Suprapubic skin (tissue), 4 donors: ENCODE measurements at regions not wholly inside any gene's neighbourhood (a gene's known extent, or its start where the extent isn't known, plus 50 kb on each side); places are given as distances from the start of the nearest gene placed in this dataset.

Source experiments
- DNase-seq, 2 donors: peaks; one replicate each; pipeline ENCODE4 v3.0.0-alpha.2; 2019; ENCODE audit warnings: low spot score in 2 of 2
- H3K27ac ChIP-seq: fragments of 200-600 bp; sonication (generic); one replicate; pipeline ENCODE4 v1.5.1; 2019
- H3K27me3 ChIP-seq: fragments of 200-600 bp; sonication (generic); one replicate; pipeline ENCODE4 v1.5.1; 2019
- H3K36me3 ChIP-seq: fragments of 200-600 bp; sonication (generic); one replicate; pipeline ENCODE4 v1.5.1; 2019
- H3K4me1 ChIP-seq: fragments of 200-600 bp; sonication (generic); one replicate; pipeline ENCODE4 v1.5.1; 2019
- H3K4me3 ChIP-seq: fragments of 200-600 bp; sonication (generic); one replicate; pipeline ENCODE4 v1.5.1; 2019; ENCODE audit warnings: mild to moderate bottlenecking
- H3K9me3 ChIP-seq: fragments of 200-600 bp; sonication (generic); one replicate; pipeline ENCODE4 v1.5.1; 2019
- EP300 ChIP-seq: sonication (generic); formaldehyde crosslinking; IDR thresholded peaks from one replicate; pipeline ENCODE4 v1.6.1; 2017; ENCODE audit warnings: antibody characterized with exemption
- POLR2A ChIP-seq, 2 donors: fragments of 450-650 bp; IDR thresholded peaks; one replicate each; pipeline ENCODE4 v1.6.1; 2017; ENCODE audit warnings: antibody characterized with exemption in 2 of 2, mild to moderate bottlenecking in 2 of 2, moderate library complexity in 2 of 2
- POLR2AphosphoS5 ChIP-seq, 3 donors: sonication (generic); formaldehyde crosslinking; IDR thresholded peaks; one replicate each; pipeline ENCODE4 v1.6.1; 2017; ENCODE audit warnings: antibody characterized with exemption in 3 of 3
- WGBS: methylation state at CpG from one replicate; pipeline ENCODE4 v1.1.5; 2018; 5-methylcytosine and 5-hydroxymethylcytosine counted together
- TF ChIP-seq, protein P1 (sequence below), 2 donors: fragments of 200-600 bp in 1 of 2; fragments of 450-650 bp in 1 of 2; sonication (generic) in 1 of 2; IDR thresholded peaks; one replicate each; pipeline ENCODE4 v1.5.1; 2016 to 2019; ENCODE audit warnings: antibody characterized with exemption in 2 of 2, mild to moderate bottlenecking in 1 of 2, moderate library complexity in 1 of 2

DNA sequence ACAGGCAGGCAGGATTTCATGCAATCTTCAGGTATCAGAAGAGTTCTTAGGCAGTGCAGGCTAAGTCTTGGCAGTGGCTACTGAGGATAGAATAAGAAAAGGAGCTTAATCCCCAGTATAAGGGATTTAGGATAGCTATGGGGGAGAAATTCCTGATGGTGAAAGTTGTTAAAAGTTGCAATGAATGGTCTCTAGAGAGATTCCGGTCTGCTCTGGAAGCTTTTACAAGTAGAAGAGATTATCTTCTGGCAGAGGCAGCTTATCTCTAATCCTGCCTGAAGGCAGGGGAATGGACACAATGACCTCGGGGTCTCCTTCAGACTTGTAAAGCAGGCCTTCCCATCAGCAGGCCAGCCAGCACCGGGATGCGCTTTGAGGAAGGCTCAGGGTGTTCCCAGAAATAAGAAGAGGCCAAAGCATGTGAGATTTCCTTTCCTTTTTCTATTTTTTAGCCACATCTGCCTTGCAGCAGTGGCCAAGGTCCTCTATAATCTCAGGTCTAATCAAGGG lies 253.9 kb upstream of the KLHL29 start:
- Histone ChIP-seq H3K4me1 (peaks cover 11% of the 10 kb centered on the region), H3K27me3 (no peaks in the 10 kb centered on the region), H3K4me3 (no peak overlapping the region), H3K36me3 (no peaks in the 10 kb centered on the region), H3K27ac (no peak overlapping the region), H3K9me3 (no peaks in the 10 kb centered on the region)
- TF ChIP-seq EP300: no peak
- no peak for TF ChIP-seq POLR2AphosphoS5 (IDR thresholded peaks at IDR 0.05)
- no peak for TF ChIP-seq POLR2A (IDR thresholded peaks at IDR 0.05)
- TF ChIP-seq, protein P1, sequence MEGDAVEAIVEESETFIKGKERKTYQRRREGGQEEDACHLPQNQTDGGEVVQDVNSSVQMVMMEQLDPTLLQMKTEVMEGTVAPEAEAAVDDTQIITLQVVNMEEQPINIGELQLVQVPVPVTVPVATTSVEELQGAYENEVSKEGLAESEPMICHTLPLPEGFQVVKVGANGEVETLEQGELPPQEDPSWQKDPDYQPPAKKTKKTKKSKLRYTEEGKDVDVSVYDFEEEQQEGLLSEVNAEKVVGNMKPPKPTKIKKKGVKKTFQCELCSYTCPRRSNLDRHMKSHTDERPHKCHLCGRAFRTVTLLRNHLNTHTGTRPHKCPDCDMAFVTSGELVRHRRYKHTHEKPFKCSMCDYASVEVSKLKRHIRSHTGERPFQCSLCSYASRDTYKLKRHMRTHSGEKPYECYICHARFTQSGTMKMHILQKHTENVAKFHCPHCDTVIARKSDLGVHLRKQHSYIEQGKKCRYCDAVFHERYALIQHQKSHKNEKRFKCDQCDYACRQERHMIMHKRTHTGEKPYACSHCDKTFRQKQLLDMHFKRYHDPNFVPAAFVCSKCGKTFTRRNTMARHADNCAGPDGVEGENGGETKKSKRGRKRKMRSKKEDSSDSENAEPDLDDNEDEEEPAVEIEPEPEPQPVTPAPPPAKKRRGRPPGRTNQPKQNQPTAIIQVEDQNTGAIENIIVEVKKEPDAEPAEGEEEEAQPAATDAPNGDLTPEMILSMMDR (IDR thresholded peaks at IDR 0.05): no peak
- DNase-seq: no peak
- 88% methylated on average over 3 of the region's 4 CpGs for WGBS

DNA sequence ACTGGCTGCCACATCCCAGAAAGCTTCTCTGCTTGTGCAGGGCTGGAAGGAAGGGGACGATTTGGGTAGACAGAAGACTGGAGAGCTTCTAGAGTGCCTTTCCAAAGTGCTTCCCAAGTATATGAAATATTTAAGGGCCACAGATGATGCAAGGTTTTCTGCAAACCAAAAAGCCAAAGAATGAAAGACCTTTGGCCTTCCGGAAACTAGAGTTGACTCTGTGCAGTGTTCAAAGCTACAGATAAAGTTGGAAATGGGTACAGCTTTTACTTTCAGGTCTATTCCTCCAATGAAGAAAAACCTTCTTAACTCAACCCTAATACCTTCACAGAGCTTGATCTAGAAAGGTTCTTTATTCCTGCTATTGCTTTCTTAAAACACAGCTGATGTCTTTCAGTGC lies 253.0 kb upstream of the KLHL29 start:
- no peak overlapping the region for H3K4me3 ChIP-seq
- TF ChIP-seq, protein P1 (IDR thresholded peaks at IDR 0.05): no peak
- no peak for TF ChIP-seq POLR2A (IDR thresholded peaks at IDR 0.05)
- no peak for TF ChIP-seq EP300
- TF ChIP-seq POLR2AphosphoS5 (IDR thresholded peaks at IDR 0.05): no peak
- H3K36me3 ChIP-seq: no peaks in the 10 kb centered on the region
- H3K27ac ChIP-seq: no peak overlapping the region
- H3K9me3 ChIP-seq: no peaks in the 10 kb centered on the region
- no peak for DNase-seq
- no peaks in the 10 kb centered on the region for H3K27me3 ChIP-seq
- WGBS: 86% methylated on average over 2 of the region's 2 CpGs
- H3K4me1 ChIP-seq: peaks cover 11% of the 10 kb centered on the region

DNA sequence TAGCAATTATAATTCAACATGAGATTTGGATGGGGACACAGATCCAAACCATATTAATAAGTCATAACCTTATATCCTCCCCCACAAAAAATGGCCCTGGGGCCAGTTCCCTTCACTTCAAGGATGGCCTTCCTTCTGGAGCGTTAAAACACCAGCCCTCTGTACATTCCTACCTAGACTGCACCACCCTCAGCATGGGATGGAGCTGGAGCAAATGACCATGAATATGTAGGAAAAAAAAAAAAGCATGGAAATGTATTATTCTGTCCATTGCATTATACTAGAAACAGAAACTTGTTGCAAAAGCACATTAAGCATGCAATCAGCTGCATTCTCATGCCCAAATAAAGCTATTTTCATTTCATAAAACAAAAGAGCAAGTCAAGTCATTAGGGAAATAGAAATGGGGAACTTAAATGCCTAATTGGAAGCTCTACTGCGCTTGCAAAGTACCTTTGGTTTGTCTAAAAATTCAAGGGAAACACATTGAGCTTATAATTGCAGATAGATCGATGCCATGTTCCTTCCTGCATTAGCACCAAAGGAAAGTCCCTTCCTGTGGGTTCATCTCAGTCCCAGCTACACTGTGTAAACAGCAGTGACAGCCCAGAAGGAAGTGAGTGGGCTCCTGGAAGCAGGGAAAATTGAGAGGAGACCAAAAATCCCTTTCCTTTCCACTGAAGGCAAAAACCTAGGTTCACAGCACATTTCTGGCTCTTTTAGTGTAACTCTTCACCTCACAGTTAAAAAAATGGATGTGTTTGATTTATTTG lies 252.0 kb upstream of the KLHL29 start:
- Histone ChIP-seq H3K4me1 (peaks cover 11% of the 10 kb centered on the region), H3K27me3 (no peaks in the 10 kb centered on the region), H3K9me3 (no peaks in the 10 kb centered on the region), H3K36me3 (no peaks in the 10 kb centered on the region), H3K27ac (no peak overlapping the region), H3K4me3 (no peak overlapping the region)
- TF ChIP-seq POLR2AphosphoS5 (IDR thresholded peaks at IDR 0.05) (no peak), EP300 (no peak)
- TF ChIP-seq, protein P1 (IDR thresholded peaks at IDR 0.05): no peak
- 64% methylated on average over 3 of the region's 3 CpGs for WGBS
- no peak for DNase-seq

DNA sequence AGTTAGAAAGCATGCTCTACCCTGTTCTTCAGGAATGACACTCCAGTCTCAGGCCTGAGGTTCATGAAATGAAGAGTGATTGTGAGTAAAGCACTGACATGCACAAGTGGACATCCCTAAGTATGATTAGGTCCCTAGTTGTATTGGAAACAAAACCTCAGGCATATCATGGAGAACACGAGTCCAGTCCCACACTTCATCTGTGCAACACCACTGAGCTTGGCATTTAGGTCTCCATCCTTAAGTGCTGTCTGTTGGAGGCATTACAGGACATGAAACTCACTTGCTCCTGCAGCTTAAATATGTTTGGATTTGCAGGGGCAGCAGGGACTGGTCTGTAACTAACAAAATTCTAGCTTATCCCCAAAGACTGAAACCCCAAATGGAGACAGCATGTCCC lies 250.3 kb upstream of the KLHL29 start:
- no peaks in the 10 kb centered on the region for H3K36me3 ChIP-seq
- H3K4me1 ChIP-seq: peaks cover 11% of the 10 kb centered on the region
- 70% methylated on average over 1 of the region's 1 CpG for WGBS
- H3K4me3 ChIP-seq: no peak overlapping the region
- no peaks in the 10 kb centered on the region for H3K27me3 ChIP-seq
- DNase-seq: no peak
- TF ChIP-seq EP300 (no peak), POLR2A (IDR thresholded peaks at IDR 0.05) (no peak), POLR2AphosphoS5 (IDR thresholded peaks at IDR 0.05) (no peak)
- TF ChIP-seq, protein P1 (IDR thresholded peaks at IDR 0.05): no peak
- H3K27ac ChIP-seq: no peak overlapping the region
- no peaks in the 10 kb centered on the region for H3K9me3 ChIP-seq

DNA sequence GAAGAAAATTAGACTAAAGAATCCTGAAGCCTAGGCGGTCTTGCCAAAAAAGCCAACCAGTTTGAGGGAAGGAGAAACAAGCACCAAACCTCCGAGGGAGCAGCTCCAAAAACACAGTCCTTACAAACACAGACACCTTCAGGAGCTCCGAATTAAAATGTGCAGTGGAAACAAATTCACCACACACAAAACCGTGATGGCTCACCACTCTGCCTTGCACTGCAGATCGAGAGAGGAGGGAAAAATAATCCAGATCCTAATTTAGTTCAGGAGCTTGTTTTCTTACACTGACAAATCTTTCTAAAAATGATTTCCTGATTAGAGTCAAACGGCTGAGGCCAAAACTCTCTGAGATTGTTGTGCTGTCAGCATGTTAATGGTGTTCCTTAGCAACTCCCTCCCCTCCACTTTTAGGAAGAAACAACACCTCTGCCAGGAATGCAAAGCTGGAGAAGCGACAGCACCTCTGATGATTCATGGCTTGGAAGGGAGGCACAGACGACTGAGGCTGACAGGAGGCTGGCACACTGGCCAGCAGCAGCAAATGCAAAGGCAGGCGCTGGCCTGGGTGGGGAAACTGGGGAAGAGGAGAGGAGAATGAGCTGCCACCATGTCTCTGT lies 249.4 kb upstream of the KLHL29 start:
- TF ChIP-seq EP300 (no peak), POLR2AphosphoS5 (IDR thresholded peaks at IDR 0.05) (no peak), POLR2A (IDR thresholded peaks at IDR 0.05) (no peak)
- TF ChIP-seq, protein P1 (IDR thresholded peaks at IDR 0.05): no peak
- 12% methylated on average over 9 of the region's 9 CpGs for WGBS
- Histone ChIP-seq H3K9me3 (no peaks in the 10 kb centered on the region), H3K4me1 (peaks cover 11% of the 10 kb centered on the region), H3K4me3 (no peak overlapping the region), H3K27ac (no peak overlapping the region), H3K36me3 (no peaks in the 10 kb centered on the region), H3K27me3 (no peaks in the 10 kb centered on the region)
- no peak for DNase-seq
